OCI-LY3 (cell line): ENCODE measurements at regions not wholly inside any gene's neighbourhood (a gene's known extent, or its start where the extent isn't known, plus 50 kb on each side); places are given as distances from the start of the nearest gene placed in this dataset.

Source experiments
- EZH2phosphoT487 ChIP-seq: fragments of 200-600 bp; shearing (Covaris generic); IDR thresholded peaks from 2 replicates; pipeline ENCODE4 v1.6.1; 2018; ENCODE audit warnings: antibody characterized with exemption, mixed run types, low read depth
- TF ChIP-seq, protein P1 (sequence below): fragments of 200-600, 300-600 bp; sonication (generic); IDR thresholded peaks from 2 replicates; pipeline ENCODE4 v1.5.1; 2014; ENCODE audit warnings: antibody characterized with exemption, low read length, low read depth

DNA sequence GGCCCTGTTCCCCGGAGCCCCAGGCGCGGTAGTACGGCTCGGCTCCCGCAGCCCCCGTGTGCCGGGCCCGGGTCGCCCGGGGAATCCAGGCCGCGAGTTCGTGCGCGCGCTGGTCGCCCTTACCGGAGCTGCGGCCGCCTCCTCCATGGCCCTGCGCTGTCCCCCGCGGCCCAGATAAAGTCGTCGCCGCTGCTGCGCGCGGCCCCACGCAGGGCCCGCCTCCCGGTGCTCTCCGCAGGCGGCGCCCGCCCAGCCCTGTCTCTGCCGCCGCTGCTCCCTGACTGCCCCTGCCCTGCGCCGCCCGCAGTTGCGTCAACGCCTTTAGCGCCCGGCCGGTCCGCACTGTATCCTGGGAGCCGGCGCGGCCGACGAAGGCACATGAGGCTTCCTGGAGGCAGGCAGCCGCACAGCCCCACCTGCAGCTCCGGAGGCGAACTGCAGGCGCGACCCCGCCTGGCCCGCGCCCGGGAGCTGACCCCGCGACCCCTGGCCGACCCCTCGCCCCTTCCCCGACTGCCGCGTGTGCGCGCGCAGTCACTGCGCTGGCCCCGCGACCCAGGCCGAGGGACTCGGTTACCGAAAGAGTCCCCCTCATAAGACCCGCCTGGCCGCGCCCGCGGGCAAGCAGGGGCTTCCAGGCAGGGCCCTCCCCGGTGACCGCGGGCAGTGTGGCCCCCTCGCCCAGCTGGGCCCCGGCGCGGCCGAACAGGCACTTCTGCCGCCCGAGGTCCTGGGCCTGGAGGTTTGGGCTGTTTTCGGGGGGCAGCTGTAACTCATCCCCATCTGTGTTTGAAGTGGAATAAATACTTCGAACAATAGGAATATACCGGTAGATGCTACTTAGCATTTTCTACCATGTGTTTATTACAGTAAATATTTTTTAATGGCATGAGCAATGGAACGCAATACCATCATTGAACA is 127.1 kb upstream of the ZNF746 start:
- TF ChIP-seq, protein P1, sequence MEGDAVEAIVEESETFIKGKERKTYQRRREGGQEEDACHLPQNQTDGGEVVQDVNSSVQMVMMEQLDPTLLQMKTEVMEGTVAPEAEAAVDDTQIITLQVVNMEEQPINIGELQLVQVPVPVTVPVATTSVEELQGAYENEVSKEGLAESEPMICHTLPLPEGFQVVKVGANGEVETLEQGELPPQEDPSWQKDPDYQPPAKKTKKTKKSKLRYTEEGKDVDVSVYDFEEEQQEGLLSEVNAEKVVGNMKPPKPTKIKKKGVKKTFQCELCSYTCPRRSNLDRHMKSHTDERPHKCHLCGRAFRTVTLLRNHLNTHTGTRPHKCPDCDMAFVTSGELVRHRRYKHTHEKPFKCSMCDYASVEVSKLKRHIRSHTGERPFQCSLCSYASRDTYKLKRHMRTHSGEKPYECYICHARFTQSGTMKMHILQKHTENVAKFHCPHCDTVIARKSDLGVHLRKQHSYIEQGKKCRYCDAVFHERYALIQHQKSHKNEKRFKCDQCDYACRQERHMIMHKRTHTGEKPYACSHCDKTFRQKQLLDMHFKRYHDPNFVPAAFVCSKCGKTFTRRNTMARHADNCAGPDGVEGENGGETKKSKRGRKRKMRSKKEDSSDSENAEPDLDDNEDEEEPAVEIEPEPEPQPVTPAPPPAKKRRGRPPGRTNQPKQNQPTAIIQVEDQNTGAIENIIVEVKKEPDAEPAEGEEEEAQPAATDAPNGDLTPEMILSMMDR = peak; percentile 67
- no peak for TF ChIP-seq EZH2phosphoT487
